ENCODE measurements at regions not wholly inside any gene's neighbourhood (a gene's known extent, or its start where the extent isn't known, plus 50 kb on each side); places are given as distances from the start of the nearest gene placed in this dataset.

DNA sequence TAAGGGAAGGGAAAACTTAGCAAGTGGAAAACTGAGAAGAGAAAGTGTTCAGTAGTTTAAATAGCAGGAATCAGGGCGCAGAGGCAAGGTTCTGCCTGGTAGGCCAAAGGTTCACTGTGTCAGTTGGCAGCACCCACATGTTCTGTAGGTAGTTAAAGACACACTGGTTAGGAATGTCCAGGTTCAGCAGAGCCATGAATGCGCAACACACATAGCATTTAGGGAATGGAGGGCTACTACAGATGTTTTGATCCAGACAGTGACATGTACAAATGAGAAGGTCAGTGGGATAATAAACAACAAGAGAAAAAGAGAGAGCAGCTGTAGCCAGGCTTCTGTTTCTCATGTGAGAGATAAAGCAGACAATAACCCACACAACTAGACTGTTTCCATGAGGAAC lies 56.2 kb upstream of the ARHGAP42 start:
- TF ChIP-seq, protein P1, sequence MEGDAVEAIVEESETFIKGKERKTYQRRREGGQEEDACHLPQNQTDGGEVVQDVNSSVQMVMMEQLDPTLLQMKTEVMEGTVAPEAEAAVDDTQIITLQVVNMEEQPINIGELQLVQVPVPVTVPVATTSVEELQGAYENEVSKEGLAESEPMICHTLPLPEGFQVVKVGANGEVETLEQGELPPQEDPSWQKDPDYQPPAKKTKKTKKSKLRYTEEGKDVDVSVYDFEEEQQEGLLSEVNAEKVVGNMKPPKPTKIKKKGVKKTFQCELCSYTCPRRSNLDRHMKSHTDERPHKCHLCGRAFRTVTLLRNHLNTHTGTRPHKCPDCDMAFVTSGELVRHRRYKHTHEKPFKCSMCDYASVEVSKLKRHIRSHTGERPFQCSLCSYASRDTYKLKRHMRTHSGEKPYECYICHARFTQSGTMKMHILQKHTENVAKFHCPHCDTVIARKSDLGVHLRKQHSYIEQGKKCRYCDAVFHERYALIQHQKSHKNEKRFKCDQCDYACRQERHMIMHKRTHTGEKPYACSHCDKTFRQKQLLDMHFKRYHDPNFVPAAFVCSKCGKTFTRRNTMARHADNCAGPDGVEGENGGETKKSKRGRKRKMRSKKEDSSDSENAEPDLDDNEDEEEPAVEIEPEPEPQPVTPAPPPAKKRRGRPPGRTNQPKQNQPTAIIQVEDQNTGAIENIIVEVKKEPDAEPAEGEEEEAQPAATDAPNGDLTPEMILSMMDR (IDR thresholded peaks at IDR 0.05), result no peak
- TF ChIP-seq POLR2AphosphoS5 (IDR thresholded peaks at IDR 0.05) (no peak), POLR2A (IDR thresholded peaks at IDR 0.05) (no peak)

All from prostate gland (tissue), 2 donors.